Upper lobe of left lung (tissue), 4 donors: ENCODE measurements at regions not wholly inside any gene's neighbourhood (a gene's known extent, or its start where the extent isn't known, plus 50 kb on each side); places are given as distances from the start of the nearest gene placed in this dataset.

Experiments
- EP300 ChIP-seq, 4 donors: sonication (generic); formaldehyde crosslinking; IDR thresholded peaks; one replicate each; pipeline ENCODE4 v1.5.1; 2017; ENCODE audit warnings: antibody characterized with exemption in 4 of 4, control low read depth in 2 of 4
- POLR2A ChIP-seq, 4 donors: fragments of 450-650 bp; IDR thresholded peaks; one replicate each; pipeline ENCODE4 v1.5.1; 2016 to 2017; ENCODE audit warnings: antibody characterized with exemption in 4 of 4, mild to moderate bottlenecking in 2 of 4
- POLR2AphosphoS5 ChIP-seq, 2 donors: sonication (generic); formaldehyde crosslinking; IDR thresholded peaks; one replicate each; pipeline ENCODE4 v1.5.1; 2017; ENCODE audit warnings: antibody characterized with exemption in 2 of 2
- TF ChIP-seq, protein P1 (sequence below), 6 experiments: fragments of 450-650 bp in 4 of 6; fragments of 200-600 bp in 2 of 6; sonication (generic) in 2 of 6; IDR thresholded peaks; one replicate each; pipeline ENCODE4 v1.5.1; 2016 to 2019; ENCODE audit warnings: antibody characterized with exemption in 6 of 6

- TF ChIP-seq, protein P1, sequence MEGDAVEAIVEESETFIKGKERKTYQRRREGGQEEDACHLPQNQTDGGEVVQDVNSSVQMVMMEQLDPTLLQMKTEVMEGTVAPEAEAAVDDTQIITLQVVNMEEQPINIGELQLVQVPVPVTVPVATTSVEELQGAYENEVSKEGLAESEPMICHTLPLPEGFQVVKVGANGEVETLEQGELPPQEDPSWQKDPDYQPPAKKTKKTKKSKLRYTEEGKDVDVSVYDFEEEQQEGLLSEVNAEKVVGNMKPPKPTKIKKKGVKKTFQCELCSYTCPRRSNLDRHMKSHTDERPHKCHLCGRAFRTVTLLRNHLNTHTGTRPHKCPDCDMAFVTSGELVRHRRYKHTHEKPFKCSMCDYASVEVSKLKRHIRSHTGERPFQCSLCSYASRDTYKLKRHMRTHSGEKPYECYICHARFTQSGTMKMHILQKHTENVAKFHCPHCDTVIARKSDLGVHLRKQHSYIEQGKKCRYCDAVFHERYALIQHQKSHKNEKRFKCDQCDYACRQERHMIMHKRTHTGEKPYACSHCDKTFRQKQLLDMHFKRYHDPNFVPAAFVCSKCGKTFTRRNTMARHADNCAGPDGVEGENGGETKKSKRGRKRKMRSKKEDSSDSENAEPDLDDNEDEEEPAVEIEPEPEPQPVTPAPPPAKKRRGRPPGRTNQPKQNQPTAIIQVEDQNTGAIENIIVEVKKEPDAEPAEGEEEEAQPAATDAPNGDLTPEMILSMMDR (IDR thresholded peaks at IDR 0.05): no peak
- TF ChIP-seq POLR2A (IDR thresholded peaks at IDR 0.05) (no peak), POLR2AphosphoS5 (IDR thresholded peaks at IDR 0.05) (no peak), EP300 (IDR thresholded peaks at IDR 0.05) (no peak)
These were observed 76.4 kb downstream of the OAT start for GRCh38 chr10:124342136-124342820.
